ENCODE measurements at regions not wholly inside any gene's neighbourhood (a gene's known extent, or its start where the extent isn't known, plus 50 kb on each side); places are given as distances from the start of the nearest gene placed in this dataset.
"Not testable (repeated sequence)": the region's sequence is repeated elsewhere in the genome, so short reads cannot be mapped to it uniquely, and the experiment has no call there.

GRCh38 chr1:189627427-189627826, 850.2 kb downstream of the BRINP3 start:
- Histone ChIP-seq H3K79me2 (ENCODE audit: control insufficient read depth, insufficient read depth, low read length) (no peaks in the 10 kb centered on the region), H2BK5ac (ENCODE audit: low read length) (no peak overlapping the region), H3K36me3 (ENCODE audit: control insufficient read depth, insufficient read depth, low read length) (no peaks in the 10 kb centered on the region), H2BK15ac (replicated peaks; ENCODE audit: low read depth) (no peak overlapping the region), H2BK120ac (ENCODE audit: low read depth, low read length) (no peak overlapping the region), H3K4me2 (ENCODE audit: low read length) (no peak overlapping the region), H3K23ac (ENCODE audit: low read length) (no peak overlapping the region), H4K5ac (ENCODE audit: low read length) (no peak overlapping the region), H3K18ac (ENCODE audit: low read length) (no peak overlapping the region), H3K4me1 (ENCODE audit: control insufficient read depth, low read depth, low read length) (no peaks in the 10 kb centered on the region), H4K8ac (ENCODE audit: low read depth, low read length) (no peak overlapping the region), H3K9ac (ENCODE audit: low read length) (no peak overlapping the region), H3K27ac (ENCODE audit: low read depth, low read length) (no peak overlapping the region), H3K4ac (ENCODE audit: low read depth, low read length) (no peak overlapping the region), H3K79me1 (ENCODE audit: low read length) (no peaks in the 10 kb centered on the region), H2AK5ac (ENCODE audit: low read length) (no peak overlapping the region), H3K27me3 (ENCODE audit: insufficient read depth, low read length, poor library complexity) (no peaks in the 10 kb centered on the region), H3K4me3 (ENCODE audit: low read length) (no peak overlapping the region), H3K56ac (ENCODE audit: low read length) (no peak overlapping the region)
- no peak for DNase-seq
- no CpG with 5 or more reads among the region's 2 CpGs for WGBS (ENCODE audit: extremely low coverage, insufficient coverage, low lambda C conversion rate)

- WGBS (ENCODE audit: extremely low coverage, insufficient coverage, low lambda C conversion rate) = no CpG with 5 or more reads among the region's 3 CpGs
- no peaks in the 10 kb centered on the region for H3K27me3 ChIP-seq (ENCODE audit: insufficient read depth, low read length, poor library complexity)
These were observed 848.8 kb downstream of the BRINP3 start for GRCh38 chr1:189628857-189629256.

GRCh38 chr1:189633658-189634057, 844.0 kb downstream of the BRINP3 start:
- Histone ChIP-seq H2BK120ac (ENCODE audit: low read depth, low read length) (no peak overlapping the region), H3K79me1 (ENCODE audit: low read length) (no peaks in the 10 kb centered on the region), H3K79me2 (ENCODE audit: control insufficient read depth, insufficient read depth, low read length) (no peaks in the 10 kb centered on the region), H3K27ac (ENCODE audit: low read depth, low read length) (no peak overlapping the region), H3K4me1 (ENCODE audit: control insufficient read depth, low read depth, low read length) (no peaks in the 10 kb centered on the region), H3K23ac (ENCODE audit: low read length) (no peak overlapping the region), H2BK15ac (replicated peaks; ENCODE audit: low read depth) (no peak overlapping the region), H3K56ac (ENCODE audit: low read length) (no peak overlapping the region), H4K5ac (ENCODE audit: low read length) (no peak overlapping the region), H3K36me3 (ENCODE audit: control insufficient read depth, insufficient read depth, low read length) (no peaks in the 10 kb centered on the region), H4K8ac (ENCODE audit: low read depth, low read length) (no peak overlapping the region), H2AK5ac (ENCODE audit: low read length) (no peak overlapping the region), H3K4ac (ENCODE audit: low read depth, low read length) (no peak overlapping the region), H3K18ac (ENCODE audit: low read length) (no peak overlapping the region), H2BK5ac (ENCODE audit: low read length) (no peak overlapping the region), H3K9ac (ENCODE audit: low read length) (no peak overlapping the region), H3K4me2 (ENCODE audit: low read length) (no peak overlapping the region), H3K4me3 (ENCODE audit: low read length) (no peak overlapping the region), H3K27me3 (ENCODE audit: insufficient read depth, low read length, poor library complexity) (no peaks in the 10 kb centered on the region)
- DNase-seq = no peak
- no CpG with 5 or more reads among the region's 2 CpGs for WGBS (ENCODE audit: extremely low coverage, insufficient coverage, low lambda C conversion rate)

More at GRCh38 chr1:189628857-189629256, 848.8 kb downstream of the BRINP3 start:
- no peak overlapping the region for H4K5ac ChIP-seq (ENCODE audit: low read length)
- H2AK5ac ChIP-seq (ENCODE audit: low read length) = no peak overlapping the region
- H3K79me2 ChIP-seq (ENCODE audit: control insufficient read depth, insufficient read depth, low read length) = no peaks in the 10 kb centered on the region
- H2BK5ac ChIP-seq (ENCODE audit: low read length) = no peak overlapping the region
- no peak overlapping the region for H3K27ac ChIP-seq (ENCODE audit: low read depth, low read length)
- H2BK120ac ChIP-seq (ENCODE audit: low read depth, low read length) = no peak overlapping the region
- H3K4me3 ChIP-seq (ENCODE audit: low read length) = no peak overlapping the region
- no peak overlapping the region for H4K8ac ChIP-seq (ENCODE audit: low read depth, low read length)
- no peaks in the 10 kb centered on the region for H3K4me1 ChIP-seq (ENCODE audit: control insufficient read depth, low read depth, low read length)
- H3K9ac ChIP-seq (ENCODE audit: low read length) = no peak overlapping the region
- no peak overlapping the region for H3K56ac ChIP-seq (ENCODE audit: low read length)
- H3K4me2 ChIP-seq (ENCODE audit: low read length) = no peak overlapping the region
- H3K79me1 ChIP-seq (ENCODE audit: low read length) = no peaks in the 10 kb centered on the region
- no peak overlapping the region for H3K23ac ChIP-seq (ENCODE audit: low read length)
- no peaks in the 10 kb centered on the region for H3K36me3 ChIP-seq (ENCODE audit: control insufficient read depth, insufficient read depth, low read length)
- no peak overlapping the region for H3K18ac ChIP-seq (ENCODE audit: low read length)
- H3K4ac ChIP-seq (ENCODE audit: low read depth, low read length) = no peak overlapping the region
- DNase-seq = peak; percentile 6
- no peak overlapping the region for H2BK15ac ChIP-seq (replicated peaks; ENCODE audit: low read depth)

GRCh38 chr1:189637041-189637440, 840.6 kb downstream of the BRINP3 start:
- no peak overlapping the region for H3K9ac ChIP-seq (ENCODE audit: low read length)
- no peak for DNase-seq
- no peak overlapping the region for H3K56ac ChIP-seq (ENCODE audit: low read length)
- no peak overlapping the region for H3K23ac ChIP-seq (ENCODE audit: low read length)
- H2BK15ac ChIP-seq (replicated peaks; ENCODE audit: low read depth) = no peak overlapping the region
- no peaks in the 10 kb centered on the region for H3K36me3 ChIP-seq (ENCODE audit: control insufficient read depth, insufficient read depth, low read length)
- H3K27ac ChIP-seq (ENCODE audit: low read depth, low read length) = no peak overlapping the region
- no peak overlapping the region for H4K5ac ChIP-seq (ENCODE audit: low read length)
- no peak overlapping the region for H2BK120ac ChIP-seq (ENCODE audit: low read depth, low read length)
- H2BK5ac ChIP-seq (ENCODE audit: low read length) = no peak overlapping the region
- H3K4me1 ChIP-seq (ENCODE audit: control insufficient read depth, low read depth, low read length) = no peaks in the 10 kb centered on the region
- no peak overlapping the region for H4K8ac ChIP-seq (ENCODE audit: low read depth, low read length)
- no peaks in the 10 kb centered on the region for H3K79me1 ChIP-seq (ENCODE audit: low read length)
- WGBS (ENCODE audit: extremely low coverage, insufficient coverage, low lambda C conversion rate) = no CpG with 5 or more reads among the region's 2 CpGs
- H3K4me3 ChIP-seq (ENCODE audit: low read length) = no peak overlapping the region
- H3K4ac ChIP-seq (ENCODE audit: low read depth, low read length) = no peak overlapping the region
- H2AK5ac ChIP-seq (ENCODE audit: low read length) = no peak overlapping the region
- H3K4me2 ChIP-seq (ENCODE audit: low read length) = no peak overlapping the region
- no peaks in the 10 kb centered on the region for H3K27me3 ChIP-seq (ENCODE audit: insufficient read depth, low read length, poor library complexity)
- no peak overlapping the region for H3K18ac ChIP-seq (ENCODE audit: low read length)
- H3K79me2 ChIP-seq (ENCODE audit: control insufficient read depth, insufficient read depth, low read length) = no peaks in the 10 kb centered on the region

GRCh38 chr1:189644156-189644555, 833.5 kb downstream of the BRINP3 start:
- H3K56ac ChIP-seq (ENCODE audit: low read length); H2BK5ac ChIP-seq (ENCODE audit: low read length); H2AK5ac ChIP-seq (ENCODE audit: low read length); H3K4me3 ChIP-seq (ENCODE audit: low read length); H3K23ac ChIP-seq (ENCODE audit: low read length); H2BK120ac ChIP-seq (ENCODE audit: low read depth, low read length); H3K36me3 ChIP-seq (ENCODE audit: control insufficient read depth, insufficient read depth, low read length); DNase-seq; H3K27me3 ChIP-seq (ENCODE audit: insufficient read depth, low read length, poor library complexity); H3K4ac ChIP-seq (ENCODE audit: low read depth, low read length); H3K18ac ChIP-seq (ENCODE audit: low read length); H3K79me1 ChIP-seq (ENCODE audit: low read length); H3K9ac ChIP-seq (ENCODE audit: low read length); H2BK15ac ChIP-seq (replicated peaks; ENCODE audit: low read depth); H3K79me2 ChIP-seq (ENCODE audit: control insufficient read depth, insufficient read depth, low read length); H3K27ac ChIP-seq (ENCODE audit: low read depth, low read length); H4K8ac ChIP-seq (ENCODE audit: low read depth, low read length); H3K4me2 ChIP-seq (ENCODE audit: low read length); H3K4me1 ChIP-seq (ENCODE audit: control insufficient read depth, low read depth, low read length); H4K5ac ChIP-seq (ENCODE audit: low read length): not testable (repeated sequence)
- no CpG with 5 or more reads among the region's 5 CpGs for WGBS (ENCODE audit: extremely low coverage, insufficient coverage, low lambda C conversion rate)

- Histone ChIP-seq H3K79me1 (ENCODE audit: low read length) (no peaks in the 10 kb centered on the region), H3K23ac (ENCODE audit: low read length) (no peak overlapping the region), H2AK5ac (ENCODE audit: low read length) (no peak overlapping the region), H2BK120ac (ENCODE audit: low read depth, low read length) (no peak overlapping the region), H3K36me3 (ENCODE audit: control insufficient read depth, insufficient read depth, low read length) (no peaks in the 10 kb centered on the region), H2BK15ac (replicated peaks; ENCODE audit: low read depth) (no peak overlapping the region), H3K27ac (ENCODE audit: low read depth, low read length) (no peak overlapping the region), H3K56ac (ENCODE audit: low read length) (no peak overlapping the region), H3K4me3 (ENCODE audit: low read length) (no peak overlapping the region), H3K9ac (ENCODE audit: low read length) (no peak overlapping the region), H4K8ac (ENCODE audit: low read depth, low read length) (no peak overlapping the region), H3K27me3 (ENCODE audit: insufficient read depth, low read length, poor library complexity) (no peaks in the 10 kb centered on the region), H3K4ac (ENCODE audit: low read depth, low read length) (no peak overlapping the region), H3K4me2 (ENCODE audit: low read length) (no peak overlapping the region), H3K79me2 (ENCODE audit: control insufficient read depth, insufficient read depth, low read length) (no peaks in the 10 kb centered on the region), H3K4me1 (ENCODE audit: control insufficient read depth, low read depth, low read length) (no peaks in the 10 kb centered on the region), H3K18ac (ENCODE audit: low read length) (no peak overlapping the region), H4K5ac (ENCODE audit: low read length) (no peak overlapping the region), H2BK5ac (ENCODE audit: low read length) (no peak overlapping the region)
- no peak for DNase-seq
- WGBS (ENCODE audit: extremely low coverage, insufficient coverage, low lambda C conversion rate) = no CpG with 5 or more reads among the region's 4 CpGs
These were observed 832.7 kb downstream of the BRINP3 start for GRCh38 chr1:189644970-189645369.
